HEK293 (cell line): ENCODE measurements at regions not wholly inside any gene's neighbourhood (a gene's known extent, or its start where the extent isn't known, plus 50 kb on each side); places are given as distances from the start of the nearest gene placed in this dataset.

Source experiments
- CTCF ChIA-PET: fragments of 350-600 bp; formaldehyde crosslinking; extraction: SDS; loops from one replicate; lab custom pipeline; 2021; ENCODE audit warnings: antibody characterized with exemption; lab: Yijun Ruan, JAX
- POLR2A ChIA-PET: fragments of 300-600 bp; formaldehyde crosslinking; extraction: SDS; loops from one replicate; lab custom pipeline; 2020; ENCODE audit warnings: antibody characterized with exemption, inconsistent platforms; lab: Yijun Ruan, JAX
- H3K27ac ChIP-seq: fragments of 200-500 bp; sonication (Bioruptor generic); 2 replicates; pipeline ENCODE4 v1.5.1; 2014; ENCODE audit warnings: low read depth, low read length, control low read depth, inconsistent platforms; ENCODE audit errors: extremely low read depth
- H3K36me3 ChIP-seq, 2 experiments: fragments of 200-500 bp in 1 of 2; sonication (Bioruptor generic) in 1 of 2; 1 replicate in 1 of 2; 2 replicates in 1 of 2; pipeline ENCODE4 v1.5.1; 2014 to 2017; ENCODE audit warnings: inconsistent platforms in 2 of 2, low read length in 2 of 2; ENCODE audit not compliant: control insufficient read depth in 2 of 2, insufficient read depth in 1 of 2
- H3K4me1 ChIP-seq: fragments of 200-500 bp; sonication (Bioruptor generic); 2 replicates; pipeline ENCODE4 v1.5.1; 2014; ENCODE audit warnings: mild to moderate bottlenecking, low read length, inconsistent platforms; ENCODE audit not compliant: control insufficient read depth, insufficient read depth
- H3K4me3 ChIP-seq: 2 replicates; pipeline ENCODE4 v1.5.1; 2011; ENCODE audit warnings: low read depth, mild to moderate bottlenecking, control low read depth, low read length, moderate library complexity
- H3K9me3 ChIP-seq: fragments of 200-500 bp; sonication (Bioruptor generic); 2 replicates; pipeline ENCODE4 v1.5.1; 2014; ENCODE audit warnings: low read depth, low read length, inconsistent platforms; ENCODE audit not compliant: control insufficient read depth, insufficient read depth
- FEZF1 ChIP-seq: fragments of 450-650 bp; formaldehyde crosslinking; IDR thresholded peaks from 2 replicates; pipeline ENCODE4 v1.5.1; 2016; ENCODE audit warnings: missing biosample characterization, missing genetic modification characterization
- GFI1B ChIP-seq: fragments of 450-650 bp; formaldehyde crosslinking; IDR thresholded peaks from 2 replicates; pipeline ENCODE4 v1.5.1; 2016; ENCODE audit warnings: missing biosample characterization, missing genetic modification characterization
- GLIS2 ChIP-seq: fragments of 450-650 bp; formaldehyde crosslinking; IDR thresholded peaks from 2 replicates; pipeline ENCODE4 v1.5.1; 2016; ENCODE audit warnings: missing biosample characterization, missing genetic modification characterization
- MEIS1 ChIP-seq: sonication (generic); formaldehyde crosslinking; IDR thresholded peaks from 2 replicates; pipeline ENCODE4 v1.8.1; 2022; ENCODE audit warnings: missing genetic modification reagents, mild to moderate bottlenecking, borderline replicate concordance
- MZF1 ChIP-seq: fragments of 450-650 bp; formaldehyde crosslinking; IDR thresholded peaks from 2 replicates; pipeline ENCODE4 v1.5.1; 2017; ENCODE audit warnings: missing biosample characterization, missing genetic modification characterization, borderline replicate concordance
- YY2 ChIP-seq: fragments of 450-650 bp; formaldehyde crosslinking; IDR thresholded peaks from 2 replicates; pipeline ENCODE4 v1.5.1; 2016; ENCODE audit warnings: missing biosample characterization, missing genetic modification characterization
- ZBTB17 ChIP-seq: fragments of 450-650 bp; formaldehyde crosslinking; IDR thresholded peaks from 2 replicates; pipeline ENCODE4 v1.5.1; 2016; ENCODE audit warnings: missing biosample characterization, missing genetic modification characterization
- ZBTB20 ChIP-seq: fragments of 450-650 bp; formaldehyde crosslinking; IDR thresholded peaks from 2 replicates; pipeline ENCODE4 v1.5.1; 2016; ENCODE audit warnings: missing biosample characterization, missing genetic modification characterization
- ZBTB49 ChIP-seq: fragments of 450-650 bp; formaldehyde crosslinking; IDR thresholded peaks from 2 replicates; pipeline ENCODE4 v1.5.1; 2016; ENCODE audit warnings: missing biosample characterization, missing genetic modification characterization, low read depth
- ZEB2 ChIP-seq: fragments of 450-650 bp; formaldehyde crosslinking; IDR thresholded peaks from 2 replicates; pipeline ENCODE4 v1.5.1; 2016; ENCODE audit warnings: missing biosample characterization, missing genetic modification characterization
- ZNF146 ChIP-seq: fragments of 450-650 bp; formaldehyde crosslinking; IDR thresholded peaks from 2 replicates; pipeline ENCODE4 v1.5.1; 2016; ENCODE audit warnings: missing biosample characterization, missing genetic modification characterization
- ZNF157 ChIP-seq: fragments of 450-650 bp; formaldehyde crosslinking; IDR thresholded peaks from 2 replicates; pipeline ENCODE4 v1.5.1; 2016; ENCODE audit warnings: missing biosample characterization, missing genetic modification characterization
- ZNF214 ChIP-seq: fragments of 450-650 bp; formaldehyde crosslinking; IDR thresholded peaks from 2 replicates; pipeline ENCODE4 v1.5.1; 2017; ENCODE audit warnings: missing biosample characterization, mild to moderate bottlenecking, missing genetic modification characterization, borderline replicate concordance
- ZNF248 ChIP-seq: fragments of 450-650 bp; formaldehyde crosslinking; IDR thresholded peaks from 2 replicates; pipeline ENCODE4 v1.5.1; 2017; ENCODE audit warnings: missing biosample characterization, missing genetic modification characterization
- ZNF416 ChIP-seq: fragments of 450-650 bp; formaldehyde crosslinking; IDR thresholded peaks from 2 replicates; pipeline ENCODE4 v1.5.1; 2016; ENCODE audit warnings: missing biosample characterization, missing genetic modification characterization
- ZNF488 ChIP-seq: fragments of 450-650 bp; formaldehyde crosslinking; IDR thresholded peaks from 2 replicates; pipeline ENCODE4 v1.5.1; 2016; ENCODE audit warnings: missing biosample characterization, missing genetic modification characterization
- ZNF544 ChIP-seq: fragments of 450-650 bp; formaldehyde crosslinking; IDR thresholded peaks from 2 replicates; pipeline ENCODE4 v1.5.0; 2017; ENCODE audit warnings: missing biosample characterization, missing genetic modification characterization
- ZNF548 ChIP-seq: fragments of 450-650 bp; formaldehyde crosslinking; IDR thresholded peaks from 2 replicates; pipeline ENCODE4 v1.5.1; 2016; ENCODE audit warnings: missing biosample characterization, missing genetic modification characterization
- ZNF571 ChIP-seq: fragments of 450-650 bp; formaldehyde crosslinking; IDR thresholded peaks from 2 replicates; pipeline ENCODE4 v1.5.0; 2017; ENCODE audit warnings: missing biosample characterization, missing genetic modification characterization
- ZNF580 ChIP-seq: fragments of 450-650 bp; formaldehyde crosslinking; IDR thresholded peaks from 2 replicates; pipeline ENCODE4 v1.5.1; 2016; ENCODE audit warnings: missing biosample characterization, missing genetic modification characterization
- ZNF600 ChIP-seq: fragments of 450-650 bp; formaldehyde crosslinking; IDR thresholded peaks from 2 replicates; pipeline ENCODE4 v1.5.1; 2016; ENCODE audit warnings: missing biosample characterization, missing genetic modification characterization
- ZNF747 ChIP-seq: fragments of 450-650 bp; formaldehyde crosslinking; IDR thresholded peaks from 2 replicates; pipeline ENCODE4 v1.5.1; 2016; ENCODE audit warnings: missing biosample characterization, missing genetic modification characterization
- ZNF792 ChIP-seq: fragments of 450-650 bp; formaldehyde crosslinking; IDR thresholded peaks from 2 replicates; pipeline ENCODE4 v1.5.1; 2016; ENCODE audit warnings: missing biosample characterization, missing genetic modification characterization
- TF ChIP-seq, protein P1 (sequence below): fragments of 450-650 bp; formaldehyde crosslinking; optimal IDR thresholded peaks from 2 replicates; pipeline ENCODE3; 2016; ENCODE audit warnings: missing biosample characterization, mild to moderate bottlenecking, missing genetic modification characterization

DNA sequence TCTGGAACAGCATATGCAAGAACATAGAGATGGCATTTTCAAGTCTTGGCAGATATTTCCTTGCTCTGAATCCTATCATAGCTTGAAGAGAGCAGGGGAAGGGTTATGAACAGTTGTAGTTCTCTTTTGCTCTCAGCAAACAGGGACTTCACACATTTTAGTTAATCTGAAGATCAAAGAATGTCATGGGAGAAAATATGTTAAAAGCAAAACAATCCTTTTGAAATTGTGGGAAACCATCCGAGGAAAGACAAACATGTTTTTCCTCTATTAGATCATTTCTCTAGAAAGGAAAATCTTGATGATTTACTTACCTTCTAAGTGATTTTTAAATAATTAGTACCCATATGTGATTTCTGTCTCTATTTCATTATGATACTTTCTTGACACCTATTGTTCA is 77.8 kb upstream of the DCBLD2 start (continued):
- TF ChIP-seq GFI1B (tag by site-specific recombination) (no peak), MEIS1 (CRISPR knock-in tag) (no peak), ZNF248 (no peak), ZNF214 (tag by site-specific recombination) (no peak), GLIS2 (no peak), ZNF571 (tag by site-specific recombination) (no peak), ZBTB17 (tag by site-specific recombination) (no peak), ZNF544 (tag by site-specific recombination) (no peak)

DNA sequence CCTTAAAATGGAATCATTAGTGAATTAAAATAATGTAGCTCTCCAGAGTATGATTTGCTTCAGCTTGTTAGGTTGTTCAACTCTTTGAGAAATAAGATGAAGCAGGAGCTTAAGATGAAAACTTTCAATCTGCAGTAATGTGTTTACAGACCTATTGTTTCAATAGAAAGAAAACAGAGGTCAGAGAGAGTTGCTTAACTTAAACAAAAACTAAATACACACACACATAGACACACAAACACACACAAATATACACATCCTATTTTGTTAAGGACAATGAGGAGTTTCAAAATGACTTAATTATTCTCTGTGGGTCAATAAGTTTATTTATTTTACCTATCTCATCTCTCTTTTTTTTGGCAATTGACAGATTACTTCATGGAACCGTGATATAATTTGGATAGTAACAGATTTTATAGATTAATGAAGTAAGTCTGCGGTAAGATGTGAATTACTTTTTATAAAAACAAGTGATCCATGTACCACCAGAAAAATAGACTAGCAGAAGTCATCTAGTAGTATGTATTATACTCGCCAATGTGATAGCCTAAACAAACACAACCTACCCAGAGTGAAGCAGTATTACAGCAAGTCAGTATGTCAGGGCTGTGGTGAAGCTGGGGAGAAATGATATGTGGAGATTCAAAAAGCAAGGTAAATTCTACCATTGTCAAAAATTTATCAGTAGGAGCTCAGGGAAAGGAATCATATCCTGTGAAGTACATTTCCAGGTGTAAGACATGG is 76.7 kb upstream of the DCBLD2 start:
- Histone ChIP-seq H3K36me3 (no peaks in the 10 kb centered on the region), H3K4me3 (no peak overlapping the region), H3K9me3 (no peaks in the 10 kb centered on the region), H3K27ac (no peak overlapping the region), H3K4me1 (no peaks in the 10 kb centered on the region)
- ChIA-PET POLR2A (interaction anchor here (0.7 kb wide), 2 partner anchors 93 to 160 kb away, joined by 3 to 4 read pairs; no protein-coding TSS in a partner anchor), CTCF (interaction anchor here (0.8 kb wide), 1 partner anchor 10 kb away, joined by 3 read pairs; no protein-coding TSS in a partner anchor)
- TF ChIP-seq ZNF416 (tag by site-specific recombination), result no peak
- TF ChIP-seq ZNF157 (tag by site-specific recombination), result no peak
- no peak for TF ChIP-seq FEZF1 (tag by site-specific recombination)

- ChIA-PET CTCF (no interaction called here), POLR2A (interaction anchor here (0.7 kb wide), 1 partner anchor 159 kb away, joined by 4 read pairs; no protein-coding TSS in a partner anchor)
- Histone ChIP-seq H3K4me1 (no peaks in the 10 kb centered on the region), H3K27ac (no peak overlapping the region), H3K4me3 (no peak overlapping the region), H3K9me3 (no peaks in the 10 kb centered on the region), H3K36me3 (no peaks in the 10 kb centered on the region)
- no peak for TF ChIP-seq ZNF747 (tag by site-specific recombination)
- no peak for TF ChIP-seq ZNF580 (tag by site-specific recombination)
- TF ChIP-seq ZNF488 (tag by site-specific recombination), result no peak
- TF ChIP-seq ZNF146 (tag by site-specific recombination), result no peak
- TF ChIP-seq ZBTB49 (tag by site-specific recombination), result no peak
- no peak for TF ChIP-seq ZNF792 (tag by site-specific recombination)
- no peak for TF ChIP-seq ZEB2 (tag by site-specific recombination)
- TF ChIP-seq, protein P1, sequence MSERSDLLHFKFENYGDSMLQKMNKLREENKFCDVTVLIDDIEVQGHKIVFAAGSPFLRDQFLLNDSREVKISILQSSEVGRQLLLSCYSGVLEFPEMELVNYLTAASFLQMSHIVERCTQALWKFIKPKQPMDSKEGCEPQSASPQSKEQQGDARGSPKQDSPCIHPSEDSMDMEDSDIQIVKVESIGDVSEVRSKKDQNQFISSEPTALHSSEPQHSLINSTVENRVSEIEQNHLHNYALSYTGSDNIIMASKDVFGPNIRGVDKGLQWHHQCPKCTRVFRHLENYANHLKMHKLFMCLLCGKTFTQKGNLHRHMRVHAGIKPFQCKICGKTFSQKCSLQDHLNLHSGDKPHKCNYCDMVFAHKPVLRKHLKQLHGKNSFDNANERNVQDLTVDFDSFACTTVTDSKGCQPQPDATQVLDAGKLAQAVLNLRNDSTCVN (tag by site-specific recombination), result no peak
- no peak for TF ChIP-seq ZBTB20 (tag by site-specific recombination)
- no peak for TF ChIP-seq ZNF548 (tag by site-specific recombination)
- no peak for TF ChIP-seq YY2 (tag by site-specific recombination)
- no peak for TF ChIP-seq MZF1 (tag by site-specific recombination)
- TF ChIP-seq ZNF600, result no peak
These were observed 76.0 kb upstream of the DCBLD2 start for GRCh38 chr3:98977520-98977919.
